WTC11 (cell line): ENCODE measurements at regions not wholly inside any gene's neighbourhood (a gene's known extent, or its start where the extent isn't known, plus 50 kb on each side); places are given as distances from the start of the nearest gene placed in this dataset.

Experiments used
- ARID4B ChIP-seq: sonication (generic); formaldehyde crosslinking; IDR thresholded peaks from 2 replicates; pipeline ENCODE4 v1.8.0; 2023; ENCODE audit warnings: missing genetic modification reagents, mild to moderate bottlenecking, borderline replicate concordance
- CBFB ChIP-seq: sonication (generic); formaldehyde crosslinking; IDR thresholded peaks from 2 replicates; pipeline ENCODE4 v1.8.1; 2022; ENCODE audit warnings: mild to moderate bottlenecking, low read depth, missing genetic modification reagents
- CREB1 ChIP-seq: sonication (generic); formaldehyde crosslinking; IDR thresholded peaks from 2 replicates; pipeline ENCODE4 v1.8.0; 2023; ENCODE audit warnings: mild to moderate bottlenecking, missing genetic modification reagents
- CTCF ChIP-seq: fragments of 200-600 bp; IDR thresholded peaks from 2 replicates; pipeline ENCODE4 v1.8.0; 2022; ENCODE audit warnings: antibody characterized with exemption
- ESRRA ChIP-seq: sonication (generic); formaldehyde crosslinking; IDR thresholded peaks from 2 replicates; pipeline ENCODE4 v1.8.1; 2022; ENCODE audit warnings: mild to moderate bottlenecking, missing genetic modification reagents, borderline replicate concordance
- FOXJ3 ChIP-seq: sonication (generic); formaldehyde crosslinking; IDR thresholded peaks from 2 replicates; pipeline ENCODE4 v1.9.0; 2021; ENCODE audit warnings: missing genetic modification reagents, mild to moderate bottlenecking, borderline replicate concordance
- KAT7 ChIP-seq: sonication (generic); formaldehyde crosslinking; IDR thresholded peaks from 2 replicates; pipeline ENCODE4 v1.8.1; 2023; ENCODE audit warnings: missing genetic modification reagents, mild to moderate bottlenecking, borderline replicate concordance
- SP1 ChIP-seq: sonication (generic); formaldehyde crosslinking; conservative IDR thresholded peaks from 2 replicates; pipeline ENCODE4 v1.8.1; 2022; ENCODE audit warnings: missing genetic modification reagents
- TEAD4 ChIP-seq: sonication (generic); formaldehyde crosslinking; IDR thresholded peaks from 2 replicates; pipeline ENCODE4 v1.8.0; 2022; ENCODE audit warnings: mild to moderate bottlenecking, missing genetic modification reagents
- ZNF416 ChIP-seq: fragments of 250-450 bp; sonication (Bioruptor Pico); IDR thresholded peaks from 2 replicates; pipeline ENCODE4 v1.9.0; 2021; ENCODE audit warnings: mild to moderate bottlenecking, inconsistent platforms
- TF ChIP-seq, protein P1 (sequence below): fragments of 250-450 bp; sonication (Bioruptor Pico); IDR thresholded peaks from 2 replicates; pipeline ENCODE4 v1.9.0; 2021; ENCODE audit warnings: mild to moderate bottlenecking
- TF ChIP-seq, protein P2 (sequence below): sonication (generic); formaldehyde crosslinking; IDR thresholded peaks from 2 replicates; pipeline ENCODE4 v1.8.0; 2022; ENCODE audit warnings: missing genetic modification reagents
- TF ChIP-seq, protein P3 (sequence below): sonication (generic); formaldehyde crosslinking; conservative IDR thresholded peaks from 2 replicates; pipeline ENCODE4 v1.8.1; 2022; ENCODE audit warnings: mild to moderate bottlenecking, missing genetic modification reagents

GRCh38 chr2:234137400-234138014, 87.0 kb downstream of the SPP2 start:
- TF ChIP-seq CTCF: no peak
- no peak for TF ChIP-seq ESRRA (CRISPR knock-in tag)
- TF ChIP-seq KAT7 (CRISPR knock-in tag): no peak
- no peak for TF ChIP-seq ARID4B (CRISPR knock-in tag)
- TF ChIP-seq ZNF416 (CRISPR knock-in tag): no peak
- TF ChIP-seq, protein P1, sequence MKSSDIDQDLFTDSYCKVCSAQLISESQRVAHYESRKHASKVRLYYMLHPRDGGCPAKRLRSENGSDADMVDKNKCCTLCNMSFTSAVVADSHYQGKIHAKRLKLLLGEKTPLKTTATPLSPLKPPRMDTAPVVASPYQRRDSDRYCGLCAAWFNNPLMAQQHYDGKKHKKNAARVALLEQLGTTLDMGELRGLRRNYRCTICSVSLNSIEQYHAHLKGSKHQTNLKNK (CRISPR knock-in tag): no peak
- TF ChIP-seq CBFB (CRISPR knock-in tag): no peak
- TF ChIP-seq, protein P2, sequence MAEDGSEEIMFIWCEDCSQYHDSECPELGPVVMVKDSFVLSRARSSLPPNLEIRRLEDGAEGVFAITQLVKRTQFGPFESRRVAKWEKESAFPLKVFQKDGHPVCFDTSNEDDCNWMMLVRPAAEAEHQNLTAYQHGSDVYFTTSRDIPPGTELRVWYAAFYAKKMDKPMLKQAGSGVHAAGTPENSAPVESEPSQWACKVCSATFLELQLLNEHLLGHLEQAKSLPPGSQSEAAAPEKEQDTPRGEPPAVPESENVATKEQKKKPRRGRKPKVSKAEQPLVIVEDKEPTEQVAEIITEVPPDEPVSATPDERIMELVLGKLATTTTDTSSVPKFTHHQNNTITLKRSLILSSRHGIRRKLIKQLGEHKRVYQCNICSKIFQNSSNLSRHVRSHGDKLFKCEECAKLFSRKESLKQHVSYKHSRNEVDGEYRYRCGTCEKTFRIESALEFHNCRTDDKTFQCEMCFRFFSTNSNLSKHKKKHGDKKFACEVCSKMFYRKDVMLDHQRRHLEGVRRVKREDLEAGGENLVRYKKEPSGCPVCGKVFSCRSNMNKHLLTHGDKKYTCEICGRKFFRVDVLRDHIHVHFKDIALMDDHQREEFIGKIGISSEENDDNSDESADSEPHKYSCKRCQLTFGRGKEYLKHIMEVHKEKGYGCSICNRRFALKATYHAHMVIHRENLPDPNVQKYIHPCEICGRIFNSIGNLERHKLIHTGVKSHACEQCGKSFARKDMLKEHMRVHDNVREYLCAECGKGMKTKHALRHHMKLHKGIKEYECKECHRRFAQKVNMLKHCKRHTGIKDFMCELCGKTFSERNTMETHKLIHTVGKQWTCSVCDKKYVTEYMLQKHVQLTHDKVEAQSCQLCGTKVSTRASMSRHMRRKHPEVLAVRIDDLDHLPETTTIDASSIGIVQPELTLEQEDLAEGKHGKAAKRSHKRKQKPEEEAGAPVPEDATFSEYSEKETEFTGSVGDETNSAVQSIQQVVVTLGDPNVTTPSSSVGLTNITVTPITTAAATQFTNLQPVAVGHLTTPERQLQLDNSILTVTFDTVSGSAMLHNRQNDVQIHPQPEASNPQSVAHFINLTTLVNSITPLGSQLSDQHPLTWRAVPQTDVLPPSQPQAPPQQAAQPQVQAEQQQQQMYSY: no peak
- TF ChIP-seq TEAD4 (CRISPR knock-in tag): no peak
- no peak for TF ChIP-seq FOXJ3 (CRISPR knock-in tag)
- TF ChIP-seq, protein P3, sequence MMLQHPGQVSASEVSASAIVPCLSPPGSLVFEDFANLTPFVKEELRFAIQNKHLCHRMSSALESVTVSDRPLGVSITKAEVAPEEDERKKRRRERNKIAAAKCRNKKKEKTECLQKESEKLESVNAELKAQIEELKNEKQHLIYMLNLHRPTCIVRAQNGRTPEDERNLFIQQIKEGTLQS (CRISPR knock-in tag): no peak
- no peak for TF ChIP-seq CREB1 (CRISPR knock-in tag)
- TF ChIP-seq SP1 (CRISPR knock-in tag): no peak
